NCI-H1048 (cell line): ENCODE measurements at regions not wholly inside any gene's neighbourhood (a gene's known extent, or its start where the extent isn't known, plus 50 kb on each side); places are given as distances from the start of the nearest gene placed in this dataset.

Experiments
- DNase-seq: peaks from one replicate; lab custom pipeline; 2025; lab: John Stamatoyannopoulos, UW

DNA sequence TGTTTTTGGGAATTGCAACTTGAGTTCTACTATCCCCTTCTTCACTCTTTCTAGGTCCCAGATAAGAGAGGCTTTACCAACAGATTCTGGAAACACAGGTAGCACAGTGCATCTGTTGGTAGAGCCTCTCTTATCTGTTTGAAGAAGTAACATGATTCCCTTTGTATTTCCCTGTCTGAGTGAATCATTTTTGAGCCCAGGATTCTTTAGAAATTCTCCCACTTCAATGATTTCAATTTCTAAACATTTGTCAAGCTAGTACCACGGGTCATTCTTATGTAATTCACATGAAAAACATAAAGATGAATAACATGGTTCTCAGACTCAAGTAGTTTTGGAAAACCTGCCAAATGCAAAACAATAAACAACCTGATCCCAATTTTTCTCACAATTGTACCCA is 72.0 kb upstream of the DUSP10 start:
- no peak for DNase-seq

- no peak for DNase-seq
Observed at GRCh38 chr1:221812905-221813597, 71.2 kb upstream of the DUSP10 start.

GRCh38 chr1:221812088-221812752 is 70.3 kb upstream of the DUSP10 start:
- no peak for DNase-seq

- DNase-seq: no peak
Observed at GRCh38 chr1:221810406-221810805, 68.5 kb upstream of the DUSP10 start.

DNA sequence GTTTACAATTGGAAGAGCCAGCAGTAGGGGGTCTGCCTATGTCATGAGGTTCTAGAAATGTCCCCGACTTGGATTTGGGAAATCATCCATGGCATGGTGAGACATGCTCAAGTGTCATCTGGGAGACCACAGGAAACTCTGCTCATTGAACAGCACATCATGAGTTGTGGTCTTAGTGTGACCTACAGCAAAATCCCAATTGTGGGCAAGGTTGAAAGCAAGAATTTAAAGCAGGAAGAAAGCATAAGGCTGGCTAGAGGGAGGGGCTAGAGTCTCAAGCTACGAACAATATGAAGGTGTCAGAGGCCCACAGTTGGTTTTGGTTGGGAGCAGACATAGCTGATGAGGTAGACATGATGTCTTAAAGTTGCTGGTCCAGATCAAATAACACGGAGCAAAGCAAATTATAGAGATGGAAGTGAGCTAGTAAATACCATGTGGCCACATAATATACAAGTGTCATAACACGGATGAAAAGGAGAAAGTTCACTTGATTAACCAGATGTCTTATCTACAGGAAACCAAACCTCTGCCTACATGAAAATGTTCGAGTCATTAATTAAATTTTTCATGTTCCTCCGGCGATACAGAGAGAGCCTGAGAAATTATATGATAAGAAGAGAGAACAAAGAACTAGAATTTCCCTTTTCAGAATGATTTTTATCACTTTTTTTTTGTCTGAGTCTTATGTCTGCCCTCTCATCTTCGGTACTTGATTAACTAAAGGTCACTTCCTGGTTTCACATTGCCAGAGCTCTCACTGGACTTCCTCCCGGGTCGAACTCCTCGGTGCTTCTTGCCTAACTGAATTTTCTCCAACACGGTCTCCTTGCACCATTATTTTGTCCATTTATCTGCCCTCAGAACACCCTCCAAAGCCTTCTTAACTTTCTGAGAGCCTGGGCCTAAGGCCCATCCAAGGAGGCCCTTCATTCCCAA is 67.5 kb upstream of the DUSP10 start:
- DNase-seq: no peak

- DNase-seq: no peak
Observed at GRCh38 chr1:221806984-221807383, 65.1 kb upstream of the DUSP10 start.

DNA sequence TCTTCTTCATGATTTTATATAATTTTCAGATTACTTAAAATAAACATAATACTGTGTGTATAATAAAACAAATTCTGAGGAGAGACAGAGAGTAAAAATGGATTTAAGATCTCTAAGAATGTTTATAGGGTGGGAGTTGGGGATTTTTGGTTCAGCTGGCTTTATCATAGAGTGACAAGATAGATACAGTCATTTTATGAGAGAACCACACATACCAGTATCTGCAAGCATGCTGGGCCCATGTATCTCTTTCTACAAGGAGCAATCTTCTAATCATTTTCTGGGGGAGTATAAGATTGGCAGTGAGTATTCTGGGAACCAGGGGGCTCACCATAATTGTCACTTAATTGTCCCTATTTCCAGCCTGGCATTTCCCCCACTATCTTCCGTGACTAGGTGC is 64.3 kb upstream of the DUSP10 start:
- no peak for DNase-seq

- no peak for DNase-seq
Observed at GRCh38 chr1:221805121-221805520, 63.2 kb upstream of the DUSP10 start.

DNA sequence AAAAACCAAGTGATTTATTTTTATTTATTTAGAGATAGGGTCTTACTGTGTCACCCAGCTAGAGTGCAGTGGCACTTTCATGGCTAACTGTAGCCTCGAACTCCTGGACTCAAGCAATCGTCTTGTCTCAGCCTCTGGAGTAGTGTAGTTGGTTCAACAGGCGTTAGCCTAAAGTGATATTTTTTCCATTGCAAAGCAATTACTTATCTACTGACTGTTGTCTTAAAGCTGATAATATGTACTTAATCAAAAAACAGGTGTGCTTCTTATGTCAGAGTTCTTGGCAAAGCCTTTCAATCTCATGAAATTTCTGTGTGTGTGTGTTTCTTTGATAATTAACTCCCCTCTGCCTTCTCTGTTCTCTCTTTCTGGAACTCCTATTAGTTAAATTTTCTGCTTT is 62.4 kb upstream of the DUSP10 start:
- no peak for DNase-seq

DNA sequence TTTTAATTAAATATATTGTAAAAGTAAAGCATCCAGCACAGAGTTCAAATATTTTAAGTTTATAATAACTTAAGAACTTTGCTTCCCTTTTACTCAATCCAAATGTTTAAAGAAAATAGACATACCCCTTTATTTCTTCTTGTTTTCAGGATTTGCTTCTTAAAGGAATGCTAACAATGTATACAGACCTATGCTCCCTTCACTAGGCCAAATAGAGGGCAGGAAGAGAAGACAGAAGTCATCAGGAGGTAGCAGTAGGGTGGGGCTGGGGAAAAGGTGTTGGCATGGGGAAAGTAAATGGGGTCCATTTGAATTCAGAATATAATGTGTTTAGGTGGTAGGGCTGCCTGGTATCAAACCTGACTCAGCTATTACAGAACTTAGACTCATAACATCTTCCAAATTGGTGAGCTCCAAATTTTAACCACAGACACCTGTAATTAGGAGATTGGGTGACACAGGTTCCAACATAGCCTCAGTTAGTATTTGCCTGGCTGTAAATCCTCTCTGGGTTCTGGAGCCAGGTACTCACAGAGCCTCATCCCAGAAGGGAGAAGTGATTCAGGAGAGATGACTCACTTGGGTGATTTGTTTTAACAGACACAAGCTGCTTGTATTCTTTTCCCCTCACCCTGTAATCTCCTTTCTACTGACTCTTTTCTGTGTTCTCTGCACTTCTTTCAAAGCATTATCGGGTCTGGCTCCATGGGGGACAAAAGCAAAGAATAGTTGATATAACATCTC is 60.1 kb upstream of the DUSP10 start:
- DNase-seq: no peak

DNA sequence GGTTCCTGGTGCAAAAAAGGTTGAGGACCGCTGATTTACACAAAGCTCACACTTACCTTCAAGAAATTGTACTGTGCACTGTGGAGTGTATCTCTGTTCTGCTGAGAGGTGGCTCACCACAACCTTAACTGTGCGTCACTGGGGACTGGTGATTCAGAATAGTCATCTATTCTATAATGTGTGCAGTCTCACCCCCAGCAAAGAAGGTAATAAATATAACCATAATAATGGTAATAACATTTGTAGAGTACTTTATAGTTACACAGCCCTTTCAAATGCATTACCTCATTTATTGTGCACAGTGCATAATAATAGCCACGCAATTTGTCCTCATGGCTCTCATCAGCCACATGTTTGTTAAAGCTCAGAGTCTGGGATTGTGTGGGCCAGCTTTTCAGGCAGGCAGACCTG is 59.4 kb upstream of the DUSP10 start:
- DNase-seq: no peak

GRCh38 chr1:221800831-221801230 is 58.9 kb upstream of the DUSP10 start:
- DNase-seq: no peak

GRCh38 chr1:221797506-221797905 is 55.6 kb upstream of the DUSP10 start:
- no peak for DNase-seq

- no peak for DNase-seq
Observed at GRCh38 chr1:221796700-221797099, 54.8 kb upstream of the DUSP10 start.

DNA sequence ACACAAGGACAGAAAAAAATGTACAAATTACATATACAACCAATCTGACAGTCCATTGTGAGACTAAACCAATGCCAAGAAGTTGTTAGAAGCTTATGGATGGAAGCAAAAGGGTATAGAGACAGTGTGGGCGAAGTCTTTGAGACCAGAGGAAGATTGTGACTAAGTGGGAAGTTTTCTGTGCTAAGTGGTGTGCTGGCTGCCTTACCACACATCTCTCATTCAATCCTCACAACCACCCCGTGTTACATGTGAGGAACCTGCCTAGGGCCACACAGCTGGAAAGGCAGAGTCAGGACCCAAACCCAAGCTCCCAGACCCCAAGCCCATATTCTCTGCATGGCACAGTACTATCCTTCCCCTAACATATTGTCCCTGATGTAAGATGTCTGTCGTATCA is 53.5 kb upstream of the DUSP10 start:
- DNase-seq: no peak

DNA sequence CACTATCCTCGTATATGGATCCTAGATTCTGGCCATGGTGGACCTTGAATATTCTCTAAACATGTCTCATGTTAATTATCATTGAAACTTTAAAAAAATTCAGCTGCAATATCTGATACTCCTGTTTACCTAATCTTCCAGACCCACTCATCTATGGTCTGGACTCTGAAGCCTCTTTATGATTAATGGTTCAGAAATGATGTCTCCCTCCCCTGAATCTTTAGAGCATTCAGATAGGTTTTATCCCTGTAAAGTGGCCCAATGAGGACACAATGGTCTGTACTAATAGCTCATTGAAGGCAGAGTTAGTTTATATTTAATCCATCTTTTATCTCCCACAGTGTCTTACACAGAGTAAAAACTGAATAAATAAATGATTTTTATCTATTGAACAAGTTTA is 53.0 kb upstream of the DUSP10 start:
- no peak for DNase-seq

GRCh38 chr1:221794079-221794670 is 52.3 kb upstream of the DUSP10 start:
- DNase-seq: no peak

DNA sequence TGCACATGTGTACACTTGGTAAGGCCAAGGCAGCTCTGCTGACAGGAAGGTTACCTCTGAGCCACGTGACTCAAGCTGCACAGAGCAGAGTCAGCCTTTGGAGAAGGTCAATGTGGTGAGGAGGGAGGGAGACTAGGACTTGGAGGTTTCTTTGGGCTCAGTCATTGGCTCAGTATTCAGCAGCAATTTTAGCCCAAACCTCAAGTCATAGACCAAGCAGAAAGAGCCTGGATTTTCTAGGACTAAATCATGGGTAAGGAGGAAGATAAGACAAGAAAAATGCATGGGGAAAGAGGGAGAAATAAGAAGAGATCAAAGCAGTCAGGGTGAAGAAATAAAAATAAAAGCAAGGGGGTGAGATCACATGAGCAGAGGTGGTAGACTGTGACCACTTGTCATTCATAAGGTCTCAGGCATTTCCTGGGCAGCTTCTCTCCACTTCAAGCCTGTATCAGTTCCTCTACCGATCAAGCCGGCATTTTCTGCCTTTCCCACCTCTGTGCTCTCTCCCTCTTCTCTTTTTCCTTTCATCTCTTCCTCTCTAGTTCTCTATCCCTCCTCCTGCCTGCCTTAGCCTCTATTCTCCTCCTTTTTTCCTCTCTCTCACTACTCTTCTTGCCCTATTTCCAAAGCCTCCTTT is 51.7 kb upstream of the DUSP10 start:
- DNase-seq: no peak

DNA sequence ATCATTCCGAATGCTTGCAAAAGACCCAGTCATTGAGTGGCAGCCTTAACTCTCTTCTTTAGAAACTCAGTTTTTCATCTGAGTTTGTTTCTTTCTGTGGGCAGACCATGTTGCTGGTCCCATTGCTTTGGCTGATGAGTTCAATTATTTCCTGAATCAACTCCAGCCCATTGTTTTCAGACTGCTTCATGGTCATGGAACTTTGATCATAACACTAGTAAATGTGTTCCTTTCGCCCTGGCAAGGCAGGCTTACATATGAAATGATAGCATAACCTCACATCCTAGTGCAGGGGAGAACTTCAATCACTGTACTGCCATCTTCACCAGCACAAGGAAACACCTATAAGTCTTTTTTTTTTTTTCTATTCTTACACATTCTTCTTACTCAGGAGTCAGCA is 50.0 kb upstream of the DUSP10 start:
- no peak for DNase-seq
